NB4 (cell line): ENCODE measurements at regions not wholly inside any gene's neighbourhood (a gene's known extent, or its start where the extent isn't known, plus 50 kb on each side); places are given as distances from the start of the nearest gene placed in this dataset.

Experiments used
- DNase-seq: peaks from one replicate; pipeline ENCODE4 v3.0.0; 2010; ENCODE audit warnings: low read depth
- H3K4me3 ChIP-seq: one replicate; pipeline ENCODE4 v1.5.1; 2011; ENCODE audit warnings: mild to moderate bottlenecking, low read depth, low read length, moderate library complexity
- MYC ChIP-seq: IDR thresholded peaks from 2 replicates; pipeline ENCODE4 v1.6.1; 2011; ENCODE audit warnings: low read depth, low read length
- POLR2A ChIP-seq: IDR thresholded peaks from 2 replicates; pipeline ENCODE4 v1.6.1; 2011; ENCODE audit warnings: mild to moderate bottlenecking; ENCODE audit not compliant: insufficient read length; ENCODE audit errors: extremely low read depth
- TF ChIP-seq, protein P1 (sequence below): IDR thresholded peaks from one replicate; pipeline ENCODE4 v1.5.1; 2012; ENCODE audit warnings: low read depth, low read length
- TF ChIP-seq, protein P2 (sequence below): IDR thresholded peaks from 2 replicates; pipeline ENCODE4 v1.6.1; 2011; ENCODE audit warnings: low read depth, low read length

DNA sequence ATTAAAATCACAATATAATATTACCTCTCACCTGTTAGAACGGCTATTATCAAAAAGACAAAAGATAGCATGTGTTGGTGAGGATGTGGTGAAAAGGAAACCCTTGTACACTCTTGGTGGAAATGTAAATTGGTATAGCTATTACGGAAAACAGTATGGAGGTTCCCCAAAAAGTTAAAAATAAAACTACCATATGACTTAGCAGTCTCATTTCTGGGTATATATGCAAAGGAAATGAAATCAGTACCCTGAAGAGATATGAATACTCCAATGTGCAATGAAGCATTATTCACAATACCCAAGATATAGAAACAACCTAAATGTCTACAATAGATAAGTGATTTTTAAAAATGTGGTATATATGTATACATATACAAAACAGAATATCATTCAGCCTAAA is 199.9 kb downstream of the SNX18 start:
- DNase-seq: no peak
- TF ChIP-seq, protein P1, sequence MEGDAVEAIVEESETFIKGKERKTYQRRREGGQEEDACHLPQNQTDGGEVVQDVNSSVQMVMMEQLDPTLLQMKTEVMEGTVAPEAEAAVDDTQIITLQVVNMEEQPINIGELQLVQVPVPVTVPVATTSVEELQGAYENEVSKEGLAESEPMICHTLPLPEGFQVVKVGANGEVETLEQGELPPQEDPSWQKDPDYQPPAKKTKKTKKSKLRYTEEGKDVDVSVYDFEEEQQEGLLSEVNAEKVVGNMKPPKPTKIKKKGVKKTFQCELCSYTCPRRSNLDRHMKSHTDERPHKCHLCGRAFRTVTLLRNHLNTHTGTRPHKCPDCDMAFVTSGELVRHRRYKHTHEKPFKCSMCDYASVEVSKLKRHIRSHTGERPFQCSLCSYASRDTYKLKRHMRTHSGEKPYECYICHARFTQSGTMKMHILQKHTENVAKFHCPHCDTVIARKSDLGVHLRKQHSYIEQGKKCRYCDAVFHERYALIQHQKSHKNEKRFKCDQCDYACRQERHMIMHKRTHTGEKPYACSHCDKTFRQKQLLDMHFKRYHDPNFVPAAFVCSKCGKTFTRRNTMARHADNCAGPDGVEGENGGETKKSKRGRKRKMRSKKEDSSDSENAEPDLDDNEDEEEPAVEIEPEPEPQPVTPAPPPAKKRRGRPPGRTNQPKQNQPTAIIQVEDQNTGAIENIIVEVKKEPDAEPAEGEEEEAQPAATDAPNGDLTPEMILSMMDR: no peak
- TF ChIP-seq MYC (no peak), POLR2A (no peak)
- TF ChIP-seq, protein P2, sequence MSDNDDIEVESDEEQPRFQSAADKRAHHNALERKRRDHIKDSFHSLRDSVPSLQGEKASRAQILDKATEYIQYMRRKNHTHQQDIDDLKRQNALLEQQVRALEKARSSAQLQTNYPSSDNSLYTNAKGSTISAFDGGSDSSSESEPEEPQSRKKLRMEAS: no peak
- H3K4me3 ChIP-seq: no peak overlapping the region

DNA sequence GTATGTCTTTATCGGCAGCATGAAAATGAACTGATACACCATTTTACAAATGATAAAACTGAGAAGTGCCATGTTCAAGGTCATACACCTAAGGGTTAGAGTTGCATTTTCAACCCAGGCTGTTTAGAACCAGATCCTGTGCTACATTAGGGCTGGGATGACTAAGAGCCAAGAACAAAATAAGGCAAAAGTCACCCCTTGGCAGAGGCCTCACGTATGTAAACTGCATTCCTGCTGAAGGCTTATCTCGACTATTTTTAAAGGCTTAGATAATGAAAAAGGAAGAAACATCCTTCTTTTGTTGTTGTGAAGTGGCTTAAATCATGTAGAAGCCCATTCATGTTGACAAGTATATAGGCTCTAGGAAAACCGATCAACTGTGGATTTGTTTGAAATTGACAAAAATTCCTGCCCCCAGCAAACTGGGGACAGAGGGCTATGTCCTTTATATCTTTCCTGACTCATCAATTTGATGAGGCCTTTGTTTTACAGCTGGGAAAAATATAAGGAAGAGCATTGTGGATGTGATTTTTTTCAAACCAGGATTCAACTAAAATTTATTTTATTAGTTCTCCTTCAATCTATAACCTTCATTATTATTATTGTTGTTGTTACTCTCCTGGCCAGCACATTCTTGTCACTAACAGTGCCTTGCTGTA is 196.5 kb downstream of the SNX18 start:
- TF ChIP-seq, protein P1: no peak
- no peak for TF ChIP-seq MYC
- H3K4me3 ChIP-seq: no peak overlapping the region
- DNase-seq: no peak

DNA sequence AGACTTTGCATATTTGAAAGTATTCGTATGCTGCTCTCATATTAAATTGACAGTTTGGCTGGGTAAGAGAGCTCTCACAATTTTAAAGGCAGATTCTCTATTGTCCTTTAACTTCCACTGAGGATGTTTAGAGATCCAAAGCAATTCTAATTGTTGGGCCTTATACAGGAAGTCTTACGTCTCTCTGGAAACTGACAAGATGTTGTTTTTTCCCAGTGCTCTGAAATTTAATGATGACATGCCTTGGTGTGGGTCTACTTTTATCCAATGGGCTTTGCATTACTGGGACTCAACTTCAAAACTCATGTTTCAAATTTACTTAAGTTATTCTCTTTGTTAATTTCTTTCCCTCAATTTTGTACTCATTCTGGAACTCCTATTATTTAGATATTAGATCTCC is 191.5 kb downstream of the SNX18 start:
- DNase-seq: no peak
- no peak overlapping the region for H3K4me3 ChIP-seq
- no peak for TF ChIP-seq MYC

GRCh38 chr5:54707841-54708240 is 190.3 kb downstream of the SNX18 start:
- H3K4me3 ChIP-seq: no peak overlapping the region
- TF ChIP-seq POLR2A (no peak), MYC (no peak)
- TF ChIP-seq, protein P2: no peak
- no peak for DNase-seq

DNA sequence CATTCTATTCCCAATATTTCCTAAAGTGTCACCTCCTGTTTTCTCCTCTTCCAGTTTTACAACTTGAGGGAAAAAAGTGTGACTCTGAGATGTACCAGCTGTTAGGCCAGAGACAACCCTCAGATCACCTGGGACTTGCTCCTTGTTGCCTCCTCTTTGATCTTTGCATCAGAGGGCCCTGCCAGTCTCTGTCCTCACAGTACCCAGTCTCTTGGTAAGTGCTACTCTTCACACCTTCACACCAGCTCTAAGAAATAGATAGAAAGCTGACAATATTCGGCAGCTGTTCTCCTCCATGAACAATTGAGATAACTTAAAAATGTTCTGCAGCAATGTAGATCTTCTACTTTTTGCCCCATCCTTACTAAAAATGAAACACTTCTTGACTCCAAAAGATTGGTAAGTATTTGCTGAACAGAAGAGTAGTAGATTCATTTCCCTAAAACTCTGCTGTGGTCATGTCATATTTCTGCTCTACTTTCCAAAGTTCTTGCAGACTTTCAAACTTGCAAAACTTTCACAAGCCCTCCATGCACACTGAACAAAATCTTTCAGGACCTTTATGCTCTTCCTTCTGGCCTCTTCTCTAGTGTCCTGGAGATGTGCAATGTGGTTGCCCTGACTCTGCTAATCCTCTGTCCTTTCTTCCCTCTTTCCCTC is 188.6 kb downstream of the SNX18 start:
- H3K4me3 ChIP-seq: no peak overlapping the region
- TF ChIP-seq, protein P1: no peak
- DNase-seq: no peak

DNA sequence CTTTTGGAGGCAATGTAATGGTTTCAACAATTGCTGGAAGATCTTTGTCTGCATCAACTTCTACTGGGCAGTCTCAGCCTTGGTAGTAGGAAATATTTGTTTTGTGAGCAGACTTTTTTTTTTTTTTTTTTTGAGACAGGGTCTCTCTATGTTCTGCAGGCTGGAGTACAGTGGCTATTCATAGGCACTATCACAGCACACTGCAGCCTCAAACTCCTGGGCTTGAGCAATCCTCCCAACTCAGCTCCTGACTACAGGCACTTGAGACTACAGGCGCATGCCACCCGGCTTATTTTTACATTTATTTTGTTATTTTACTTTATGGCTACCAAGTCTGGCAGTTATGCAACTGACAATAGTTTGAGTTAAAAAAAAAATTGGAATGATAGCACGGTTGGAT is 187.3 kb downstream of the SNX18 start:
- no peak for DNase-seq
- no peak overlapping the region for H3K4me3 ChIP-seq
- TF ChIP-seq MYC: no peak
- TF ChIP-seq, protein P1: no peak

DNA sequence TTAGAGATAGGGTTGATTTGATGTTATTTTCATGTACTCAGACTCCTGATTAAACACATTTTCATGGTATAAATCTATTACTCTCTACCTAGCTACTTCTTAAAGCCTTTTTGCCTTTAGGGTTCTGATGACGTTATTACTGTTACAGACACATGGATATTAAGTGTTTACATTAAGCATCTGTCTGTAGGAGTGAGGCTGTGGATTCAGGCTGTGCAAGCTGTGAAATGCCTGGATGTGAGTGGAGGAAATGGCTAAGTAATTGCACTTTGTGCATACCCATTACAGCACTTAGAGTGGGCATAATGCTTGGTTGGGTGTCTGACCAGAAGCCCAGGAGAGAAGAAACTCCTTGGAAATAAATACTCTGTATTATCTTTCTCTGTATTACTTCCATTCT is 186.8 kb downstream of the SNX18 start:
- no peak overlapping the region for H3K4me3 ChIP-seq
- no peak for TF ChIP-seq MYC
- TF ChIP-seq, protein P2: no peak
- TF ChIP-seq, protein P1: no peak
- no peak for TF ChIP-seq POLR2A
- DNase-seq: no peak
